Ishikawa (cell line): ENCODE measurements at regions not wholly inside any gene's neighbourhood (a gene's known extent, or its start where the extent isn't known, plus 50 kb on each side); places are given as distances from the start of the nearest gene placed in this dataset.

Source experiments
- CEBPB ChIP-seq: IDR thresholded peaks from 2 replicates; pipeline ENCODE4 v1.6.1; 2012
- CREB1 ChIP-seq: IDR thresholded peaks from 2 replicates; pipeline ENCODE4 v1.6.1; 2012; ENCODE audit warnings: low read depth
- EGR1 ChIP-seq: IDR thresholded peaks from 2 replicates; pipeline ENCODE4 v1.6.1; 2012
- EP300 ChIP-seq: IDR thresholded peaks from 2 replicates; pipeline ENCODE4 v1.6.1; 2012; ENCODE audit warnings: borderline replicate concordance
- FOXM1 ChIP-seq: IDR thresholded peaks from 2 replicates; pipeline ENCODE4 v1.6.1; 2012; ENCODE audit warnings: low read depth, borderline replicate concordance
- NFIC ChIP-seq: IDR thresholded peaks from 2 replicates; pipeline ENCODE4 v1.6.1; 2012
- RAD21 ChIP-seq: IDR thresholded peaks from 2 replicates; pipeline ENCODE4 v1.6.1; 2012; ENCODE audit warnings: low read depth
- TAF1 ChIP-seq: IDR thresholded peaks from 2 replicates; pipeline ENCODE4 v1.6.1; 2012; ENCODE audit warnings: low read depth, mild to moderate bottlenecking
- TCF12 ChIP-seq: IDR thresholded peaks from 2 replicates; pipeline ENCODE4 v1.6.1; 2012; ENCODE audit warnings: low read depth
- TEAD4 ChIP-seq: IDR thresholded peaks from 2 replicates; pipeline ENCODE4 v1.6.1; 2012
- USF1 ChIP-seq: IDR thresholded peaks from 2 replicates; pipeline ENCODE4 v1.6.1; 2012
- YY1 ChIP-seq: IDR thresholded peaks from 2 replicates; pipeline ENCODE4 v1.6.1; 2012; ENCODE audit warnings: low read depth
- ZBTB7A ChIP-seq: IDR thresholded peaks from 2 replicates; pipeline ENCODE4 v1.6.1; 2012; ENCODE audit warnings: low read depth
- TF ChIP-seq, protein P1 (sequence below): IDR thresholded peaks from 2 replicates; pipeline ENCODE4 v1.6.1; 2012; ENCODE audit warnings: low read depth, mild to moderate bottlenecking
- TF ChIP-seq, protein P2 (sequence below): IDR thresholded peaks from 2 replicates; pipeline ENCODE4 v1.6.1; 2012

- TF ChIP-seq, protein P1, sequence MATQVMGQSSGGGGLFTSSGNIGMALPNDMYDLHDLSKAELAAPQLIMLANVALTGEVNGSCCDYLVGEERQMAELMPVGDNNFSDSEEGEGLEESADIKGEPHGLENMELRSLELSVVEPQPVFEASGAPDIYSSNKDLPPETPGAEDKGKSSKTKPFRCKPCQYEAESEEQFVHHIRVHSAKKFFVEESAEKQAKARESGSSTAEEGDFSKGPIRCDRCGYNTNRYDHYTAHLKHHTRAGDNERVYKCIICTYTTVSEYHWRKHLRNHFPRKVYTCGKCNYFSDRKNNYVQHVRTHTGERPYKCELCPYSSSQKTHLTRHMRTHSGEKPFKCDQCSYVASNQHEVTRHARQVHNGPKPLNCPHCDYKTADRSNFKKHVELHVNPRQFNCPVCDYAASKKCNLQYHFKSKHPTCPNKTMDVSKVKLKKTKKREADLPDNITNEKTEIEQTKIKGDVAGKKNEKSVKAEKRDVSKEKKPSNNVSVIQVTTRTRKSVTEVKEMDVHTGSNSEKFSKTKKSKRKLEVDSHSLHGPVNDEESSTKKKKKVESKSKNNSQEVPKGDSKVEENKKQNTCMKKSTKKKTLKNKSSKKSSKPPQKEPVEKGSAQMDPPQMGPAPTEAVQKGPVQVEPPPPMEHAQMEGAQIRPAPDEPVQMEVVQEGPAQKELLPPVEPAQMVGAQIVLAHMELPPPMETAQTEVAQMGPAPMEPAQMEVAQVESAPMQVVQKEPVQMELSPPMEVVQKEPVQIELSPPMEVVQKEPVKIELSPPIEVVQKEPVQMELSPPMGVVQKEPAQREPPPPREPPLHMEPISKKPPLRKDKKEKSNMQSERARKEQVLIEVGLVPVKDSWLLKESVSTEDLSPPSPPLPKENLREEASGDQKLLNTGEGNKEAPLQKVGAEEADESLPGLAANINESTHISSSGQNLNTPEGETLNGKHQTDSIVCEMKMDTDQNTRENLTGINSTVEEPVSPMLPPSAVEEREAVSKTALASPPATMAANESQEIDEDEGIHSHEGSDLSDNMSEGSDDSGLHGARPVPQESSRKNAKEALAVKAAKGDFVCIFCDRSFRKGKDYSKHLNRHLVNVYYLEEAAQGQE, result no peak
- no peak for TF ChIP-seq TCF12
- TF ChIP-seq, protein P2, sequence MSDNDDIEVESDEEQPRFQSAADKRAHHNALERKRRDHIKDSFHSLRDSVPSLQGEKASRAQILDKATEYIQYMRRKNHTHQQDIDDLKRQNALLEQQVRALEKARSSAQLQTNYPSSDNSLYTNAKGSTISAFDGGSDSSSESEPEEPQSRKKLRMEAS, result no peak
- no peak for TF ChIP-seq EP300
These were observed 812.0 kb upstream of the RAB6C start for GRCh38 chr2:129167456-129167855.

- TF ChIP-seq ZBTB7A (no peak), YY1 (no peak), NFIC (no peak), TCF12 (no peak), TEAD4 (no peak), CREB1 (no peak), USF1 (no peak), EGR1 (no peak), EP300 (no peak), TAF1 (no peak)
- TF ChIP-seq, protein P1, result no peak
- TF ChIP-seq, protein P2, result no peak
These were observed 808.9 kb upstream of the RAB6C start for GRCh38 chr2:129170570-129170969.

- TF ChIP-seq EP300 (no peak), TCF12 (no peak), CREB1 (no peak), USF1 (no peak), EGR1 (no peak), TEAD4 (no peak), TAF1 (no peak), FOXM1 (no peak), RAD21 (no peak), NFIC (no peak), ZBTB7A (no peak), YY1 (no peak), CEBPB (no peak)
- TF ChIP-seq, protein P1, result no peak
- TF ChIP-seq, protein P2, result no peak
These were observed 805.3 kb upstream of the RAB6C start for GRCh38 chr2:129174143-129174542.

GRCh38 chr2:129175051-129175450 lies 804.4 kb upstream of the RAB6C start:
- TF ChIP-seq, protein P1, result no peak
- TF ChIP-seq TEAD4 (no peak), TCF12 (no peak), TAF1 (no peak), CREB1 (no peak), ZBTB7A (no peak), EGR1 (no peak), NFIC (no peak), EP300 (no peak), CEBPB (no peak), RAD21 (no peak), USF1 (no peak), YY1 (no peak), FOXM1 (no peak)
- TF ChIP-seq, protein P2, result no peak
